ENCODE measurements at regions not wholly inside any gene's neighbourhood (a gene's known extent, or its start where the extent isn't known, plus 50 kb on each side); places are given as distances from the start of the nearest gene placed in this dataset.

GRCh38 chr2:134075204-134075603 lies 178.7 kb upstream of the MGAT5 start:
- no peak for DNase-seq (ENCODE audit: low spot score)

GRCh38 chr2:134078354-134078753 lies 175.5 kb upstream of the MGAT5 start:
- DNase-seq (ENCODE audit: low spot score) = no peak

- no peak for DNase-seq (ENCODE audit: low spot score)
Observed at GRCh38 chr2:134079373-134079772, 174.5 kb upstream of the MGAT5 start.

- DNase-seq (ENCODE audit: low spot score) = peak; percentile 2
Observed at GRCh38 chr2:134080386-134081089, 173.3 kb upstream of the MGAT5 start.

GRCh38 chr2:134081238-134081938 lies 172.5 kb upstream of the MGAT5 start:
- no peak for DNase-seq (ENCODE audit: low spot score)

- no peak for DNase-seq (ENCODE audit: low spot score)
Observed at GRCh38 chr2:134083548-134083947, 170.3 kb upstream of the MGAT5 start.

- DNase-seq (ENCODE audit: low spot score) = no peak
Observed at GRCh38 chr2:134086594-134087219, 167.2 kb upstream of the MGAT5 start.

GRCh38 chr2:134087371-134087921 lies 166.4 kb upstream of the MGAT5 start:
- no peak for DNase-seq (ENCODE audit: low spot score)

GRCh38 chr2:134089454-134089853 lies 164.4 kb upstream of the MGAT5 start:
- DNase-seq (ENCODE audit: low spot score) = no peak

GRCh38 chr2:134097740-134098139 lies 156.1 kb upstream of the MGAT5 start:
- DNase-seq (ENCODE audit: low spot score) = no peak

GRCh38 chr2:134098321-134098720 lies 155.6 kb upstream of the MGAT5 start:
- DNase-seq (ENCODE audit: low spot score) = no peak

- no peak for DNase-seq (ENCODE audit: low spot score)
Observed at GRCh38 chr2:134099273-134099672, 154.6 kb upstream of the MGAT5 start.

- DNase-seq (ENCODE audit: low spot score) = no peak
Observed at GRCh38 chr2:134103196-134103595, 150.7 kb upstream of the MGAT5 start.

GRCh38 chr2:134104754-134105153 lies 149.1 kb upstream of the MGAT5 start:
- DNase-seq (ENCODE audit: low spot score) = no peak

GRCh38 chr2:134107402-134107801 lies 146.5 kb upstream of the MGAT5 start:
- no peak for DNase-seq (ENCODE audit: low spot score)

GRCh38 chr2:134108113-134108512 lies 145.8 kb upstream of the MGAT5 start:
- peak; percentile 13 for DNase-seq (ENCODE audit: low spot score)

GRCh38 chr2:134109246-134109645 lies 144.6 kb upstream of the MGAT5 start:
- no peak for DNase-seq (ENCODE audit: low spot score)

GRCh38 chr2:134109725-134110124 lies 144.1 kb upstream of the MGAT5 start:
- no peak for DNase-seq (ENCODE audit: low spot score)

- no peak for DNase-seq (ENCODE audit: low spot score)
Observed at GRCh38 chr2:134110532-134110931, 143.3 kb upstream of the MGAT5 start.

- no peak for DNase-seq (ENCODE audit: low spot score)
Observed at GRCh38 chr2:134117676-134118075, 136.2 kb upstream of the MGAT5 start.

- peak; percentile 95 for DNase-seq (ENCODE audit: low spot score)
Observed at GRCh38 chr2:134118279-134119116, 135.4 kb upstream of the MGAT5 start.

Data from umbilical cord (tissue), 1 donor.